ENCODE measurements at regions not wholly inside any gene's neighbourhood (a gene's known extent, or its start where the extent isn't known, plus 50 kb on each side); places are given as distances from the start of the nearest gene placed in this dataset.

GRCh38 chr18:56204052-56204451 is 434.3 kb downstream of the TXNL1 start:
- Histone ChIP-seq H3K27ac (no peak overlapping the region), H3K4me1 (no peaks in the 10 kb centered on the region), H3K4me3 (no peak overlapping the region), H3K4me2 (no peak overlapping the region), H3K9me3 (no peaks in the 10 kb centered on the region)
- ATAC-seq, result no peak
- TF ChIP-seq HOXB5 (CRISPR knock-in tag; IDR thresholded peaks at IDR 0.05) (no peak), FOSB (CRISPR knock-in tag; IDR thresholded peaks at IDR 0.05) (no peak), NFE2L2 (conservative IDR thresholded peaks at IDR 0.05; ENCODE audit: low read length) (no peak), ZC3H11A (IDR thresholded peaks at IDR 0.05) (no peak), FOSL2 (IDR thresholded peaks at IDR 0.05) (no peak), FOSL2 (CRISPR knock-in tag; IDR thresholded peaks at IDR 0.05) (no peak), ZSCAN20 (CRISPR knock-in tag; IDR thresholded peaks at IDR 0.05) (no peak), JUNB (IDR thresholded peaks at IDR 0.05) (no peak), KDM5A (IDR thresholded peaks at IDR 0.05) (no peak), BCL3 (IDR thresholded peaks at IDR 0.05) (no peak), SMC3 (IDR thresholded peaks at IDR 0.05) (no peak), BHLHE40 (IDR thresholded peaks at IDR 0.05; ENCODE audit: low read depth, low read length) (no peak), KDM1A (IDR thresholded peaks at IDR 0.05; ENCODE audit: low read depth) (no peak)
- TF ChIP-seq, protein P1, sequence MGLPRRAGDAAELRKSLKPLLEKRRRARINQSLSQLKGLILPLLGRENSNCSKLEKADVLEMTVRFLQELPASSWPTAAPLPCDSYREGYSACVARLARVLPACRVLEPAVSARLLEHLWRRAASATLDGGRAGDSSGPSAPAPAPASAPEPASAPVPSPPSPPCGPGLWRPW (IDR thresholded peaks at IDR 0.05), result no peak
- TF ChIP-seq, protein P2, sequence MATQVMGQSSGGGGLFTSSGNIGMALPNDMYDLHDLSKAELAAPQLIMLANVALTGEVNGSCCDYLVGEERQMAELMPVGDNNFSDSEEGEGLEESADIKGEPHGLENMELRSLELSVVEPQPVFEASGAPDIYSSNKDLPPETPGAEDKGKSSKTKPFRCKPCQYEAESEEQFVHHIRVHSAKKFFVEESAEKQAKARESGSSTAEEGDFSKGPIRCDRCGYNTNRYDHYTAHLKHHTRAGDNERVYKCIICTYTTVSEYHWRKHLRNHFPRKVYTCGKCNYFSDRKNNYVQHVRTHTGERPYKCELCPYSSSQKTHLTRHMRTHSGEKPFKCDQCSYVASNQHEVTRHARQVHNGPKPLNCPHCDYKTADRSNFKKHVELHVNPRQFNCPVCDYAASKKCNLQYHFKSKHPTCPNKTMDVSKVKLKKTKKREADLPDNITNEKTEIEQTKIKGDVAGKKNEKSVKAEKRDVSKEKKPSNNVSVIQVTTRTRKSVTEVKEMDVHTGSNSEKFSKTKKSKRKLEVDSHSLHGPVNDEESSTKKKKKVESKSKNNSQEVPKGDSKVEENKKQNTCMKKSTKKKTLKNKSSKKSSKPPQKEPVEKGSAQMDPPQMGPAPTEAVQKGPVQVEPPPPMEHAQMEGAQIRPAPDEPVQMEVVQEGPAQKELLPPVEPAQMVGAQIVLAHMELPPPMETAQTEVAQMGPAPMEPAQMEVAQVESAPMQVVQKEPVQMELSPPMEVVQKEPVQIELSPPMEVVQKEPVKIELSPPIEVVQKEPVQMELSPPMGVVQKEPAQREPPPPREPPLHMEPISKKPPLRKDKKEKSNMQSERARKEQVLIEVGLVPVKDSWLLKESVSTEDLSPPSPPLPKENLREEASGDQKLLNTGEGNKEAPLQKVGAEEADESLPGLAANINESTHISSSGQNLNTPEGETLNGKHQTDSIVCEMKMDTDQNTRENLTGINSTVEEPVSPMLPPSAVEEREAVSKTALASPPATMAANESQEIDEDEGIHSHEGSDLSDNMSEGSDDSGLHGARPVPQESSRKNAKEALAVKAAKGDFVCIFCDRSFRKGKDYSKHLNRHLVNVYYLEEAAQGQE (IDR thresholded peaks at IDR 0.05), result no peak
- TF ChIP-seq, protein P3, sequence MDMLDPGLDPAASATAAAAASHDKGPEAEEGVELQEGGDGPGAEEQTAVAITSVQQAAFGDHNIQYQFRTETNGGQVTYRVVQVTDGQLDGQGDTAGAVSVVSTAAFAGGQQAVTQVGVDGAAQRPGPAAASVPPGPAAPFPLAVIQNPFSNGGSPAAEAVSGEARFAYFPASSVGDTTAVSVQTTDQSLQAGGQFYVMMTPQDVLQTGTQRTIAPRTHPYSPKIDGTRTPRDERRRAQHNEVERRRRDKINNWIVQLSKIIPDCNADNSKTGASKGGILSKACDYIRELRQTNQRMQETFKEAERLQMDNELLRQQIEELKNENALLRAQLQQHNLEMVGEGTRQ (IDR thresholded peaks at IDR 0.05), result no peak
- CTCF ChIA-PET, result no interaction called here
- no peak for FAIRE-seq
- DNase-seq (ENCODE audit: low read depth in 1 of 2, low spot score in 1 of 2), result no peak
- POLR2A ChIA-PET, result no interaction called here

DNA sequence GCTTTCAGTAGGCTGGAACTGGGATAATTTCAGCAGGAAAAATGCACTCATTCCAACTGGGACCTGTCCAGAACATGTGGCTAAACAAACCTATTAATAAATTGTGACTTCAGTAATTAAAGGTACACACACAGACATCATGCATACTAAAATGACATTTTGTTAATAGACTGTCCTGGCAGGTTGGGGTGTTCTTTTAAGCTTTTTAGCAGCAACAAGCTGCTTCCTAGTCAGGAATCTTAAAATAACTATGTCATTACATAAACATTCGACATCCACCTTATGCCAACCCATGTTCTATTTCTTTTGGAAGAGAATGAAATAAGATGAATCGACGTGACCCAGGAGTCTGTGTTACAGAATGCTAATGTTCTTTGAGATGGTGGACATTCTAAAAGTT is 435.7 kb downstream of the TXNL1 start:
- CTCF ChIA-PET, result interaction anchor here (1.0 kb wide), 1 partner anchor 26 kb away, joined by 3 read pairs; no protein-coding TSS in a partner anchor
- ATAC-seq (no peak), FAIRE-seq (no peak), DNase-seq (ENCODE audit: low read depth in 1 of 2, low spot score in 1 of 2) (no peak)
- Histone ChIP-seq H3K4me2 (no peak overlapping the region), H3K27ac (no peak overlapping the region), H3K4me1 (no peaks in the 10 kb centered on the region), H3K4me3 (no peak overlapping the region), H3K9me3 (no peaks in the 10 kb centered on the region)
- no peak for TF ChIP-seq EHMT2 (IDR thresholded peaks at IDR 0.05; ENCODE audit: low read depth)
- TF ChIP-seq, protein P4, sequence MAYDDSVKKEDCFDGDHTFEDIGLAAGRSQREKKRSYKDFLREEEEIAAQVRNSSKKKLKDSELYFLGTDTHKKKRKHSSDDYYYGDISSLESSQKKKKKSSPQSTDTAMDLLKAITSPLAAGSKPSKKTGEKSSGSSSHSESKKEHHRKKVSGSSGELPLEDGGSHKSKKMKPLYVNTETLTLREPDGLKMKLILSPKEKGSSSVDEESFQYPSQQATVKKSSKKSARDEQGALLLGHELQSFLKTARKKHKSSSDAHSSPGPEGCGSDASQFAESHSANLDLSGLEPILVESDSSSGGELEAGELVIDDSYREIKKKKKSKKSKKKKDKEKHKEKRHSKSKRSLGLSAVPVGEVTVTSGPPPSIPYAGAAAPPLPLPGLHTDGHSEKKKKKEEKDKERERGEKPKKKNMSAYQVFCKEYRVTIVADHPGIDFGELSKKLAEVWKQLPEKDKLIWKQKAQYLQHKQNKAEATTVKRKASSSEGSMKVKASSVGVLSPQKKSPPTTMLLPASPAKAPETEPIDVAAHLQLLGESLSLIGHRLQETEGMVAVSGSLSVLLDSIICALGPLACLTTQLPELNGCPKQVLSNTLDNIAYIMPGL (CRISPR knock-in tag; IDR thresholded peaks at IDR 0.05; ENCODE audit: borderline replicate concordance), result no peak
- no peak for TF ChIP-seq MYC (IDR thresholded peaks at IDR 0.05; ENCODE audit: borderline replicate concordance, low read length)
- no peak for TF ChIP-seq POLR2A (IDR thresholded peaks at IDR 0.05; ENCODE audit: low read length)
- TF ChIP-seq NFE2L2 (conservative IDR thresholded peaks at IDR 0.05; ENCODE audit: low read length), result no peak
- TF ChIP-seq, protein P5, sequence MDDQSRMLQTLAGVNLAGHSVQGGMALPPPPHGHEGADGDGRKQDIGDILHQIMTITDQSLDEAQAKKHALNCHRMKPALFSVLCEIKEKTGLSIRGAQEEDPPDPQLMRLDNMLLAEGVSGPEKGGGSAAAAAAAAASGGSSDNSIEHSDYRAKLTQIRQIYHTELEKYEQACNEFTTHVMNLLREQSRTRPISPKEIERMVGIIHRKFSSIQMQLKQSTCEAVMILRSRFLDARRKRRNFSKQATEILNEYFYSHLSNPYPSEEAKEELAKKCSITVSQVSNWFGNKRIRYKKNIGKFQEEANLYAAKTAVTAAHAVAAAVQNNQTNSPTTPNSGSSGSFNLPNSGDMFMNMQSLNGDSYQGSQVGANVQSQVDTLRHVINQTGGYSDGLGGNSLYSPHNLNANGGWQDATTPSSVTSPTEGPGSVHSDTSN (IDR thresholded peaks at IDR 0.05), result no peak
- no peak for TF ChIP-seq SMC3 (IDR thresholded peaks at IDR 0.05)
- TF ChIP-seq ESRRA (IDR thresholded peaks at IDR 0.05; ENCODE audit: borderline replicate concordance, low read length), result no peak
- TF ChIP-seq FOSL2 (IDR thresholded peaks at IDR 0.05), result no peak
- no peak for TF ChIP-seq FOSL2 (CRISPR knock-in tag; IDR thresholded peaks at IDR 0.05)
- TF ChIP-seq, protein P2 (IDR thresholded peaks at IDR 0.05), result no peak
- TF ChIP-seq KDM5A (IDR thresholded peaks at IDR 0.05), result no peak
- TF ChIP-seq, protein P6, sequence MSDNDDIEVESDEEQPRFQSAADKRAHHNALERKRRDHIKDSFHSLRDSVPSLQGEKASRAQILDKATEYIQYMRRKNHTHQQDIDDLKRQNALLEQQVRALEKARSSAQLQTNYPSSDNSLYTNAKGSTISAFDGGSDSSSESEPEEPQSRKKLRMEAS (IDR thresholded peaks at IDR 0.05), result no peak
- TF ChIP-seq JUNB (IDR thresholded peaks at IDR 0.05), result no peak
- TF ChIP-seq NR3C1 (IDR thresholded peaks at IDR 0.05), result no peak
- TF ChIP-seq RAD21 (conservative IDR thresholded peaks at IDR 0.05 in 1 of 2, IDR thresholded peaks at IDR 0.05 in 1 of 2), result no peak
- no peak for TF ChIP-seq HOXA7 (CRISPR knock-in tag; IDR thresholded peaks at IDR 0.05)
- POLR2A ChIA-PET, result no interaction called here
- WGBS (ENCODE audit: missing lambda C conversion rate), result 49% methylated on average over 3 of the region's 3 CpGs
